MCF 10A (cell line): ENCODE measurements at regions not wholly inside any gene's neighbourhood (a gene's known extent, or its start where the extent isn't known, plus 50 kb on each side); places are given as distances from the start of the nearest gene placed in this dataset.

Experiments used
- BruUV-seq: library from RNA; stranded (reverse); fragments of 400-500 nt; replicated peaks from 2 replicates; lab custom pipeline; 2021; lab: Mats Ljungman, UMichigan
- CTCF ChIA-PET: fragments of 300-600 bp; sonication (Branson Sonifier 250); formaldehyde crosslinking; extraction: SDS; loops from one replicate; lab custom pipeline; 2021; ENCODE audit warnings: antibody characterized with exemption, inconsistent platforms; lab: Yijun Ruan, JAX
- POLR2A ChIA-PET: fragments of 300-600, 350-650 bp; sonication (Branson Sonifier 250); formaldehyde crosslinking; extraction: SDS; loops from one replicate; lab custom pipeline; 2020; ENCODE audit warnings: antibody characterized with exemption, inconsistent platforms; lab: Yijun Ruan, JAX
- DNase-seq: peaks from one replicate; pipeline ENCODE4 v3.0.0-alpha.2; 2018; ENCODE audit not compliant: unreplicated experiment
- H3K27ac Mint-ChIP-seq: one replicate; pipeline ENCODE4 v1.8.0; 2022; ENCODE audit warnings: mild to moderate bottlenecking, low read depth, mixed read lengths; ENCODE audit not compliant: unreplicated experiment
- H3K27me3 Mint-ChIP-seq: one replicate; pipeline ENCODE4 v1.8.0; 2022; ENCODE audit warnings: mixed read lengths; ENCODE audit not compliant: insufficient read depth, unreplicated experiment
- H3K36me3 Mint-ChIP-seq: one replicate; pipeline ENCODE4 v1.8.0; 2022; ENCODE audit warnings: mild to moderate bottlenecking, moderate library complexity, mixed read lengths; ENCODE audit not compliant: insufficient read depth, unreplicated experiment
- H3K4me1 Mint-ChIP-seq: one replicate; pipeline ENCODE4 v1.8.0; 2022; ENCODE audit warnings: mixed read lengths; ENCODE audit not compliant: insufficient read depth, unreplicated experiment
- H3K4me3 Mint-ChIP-seq: one replicate; pipeline ENCODE4 v1.8.0; 2022; ENCODE audit warnings: mild to moderate bottlenecking, moderate library complexity, mixed read lengths; ENCODE audit not compliant: unreplicated experiment
- H3K9me3 Mint-ChIP-seq: one replicate; pipeline ENCODE4 v1.8.0; 2022; ENCODE audit warnings: mixed read lengths; ENCODE audit not compliant: unreplicated experiment
- CTCF ChIP-seq: fragments of 200-600 bp; IDR thresholded peaks from one replicate; pipeline ENCODE4 v1.8.0; 2022; ENCODE audit warnings: antibody characterized with exemption, mild to moderate bottlenecking; ENCODE audit not compliant: unreplicated experiment
- intact Hi-C: fragments of 100-400 bp; cut with micrococcal nuclease; formaldehyde crosslinking; loops from 2 replicates; pipeline ENCODE4 v1.14.1; 2022

GRCh38 chr13:87344176-87344575 lies 327.0 kb upstream of the SLITRK5 start:
- no peaks in the 10 kb centered on the region for H3K27me3 Mint-ChIP-seq
- CTCF ChIA-PET, result interaction anchor here (0.7 kb wide), 1 partner anchor 310 kb away, joined by 3 read pairs; no protein-coding TSS in a partner anchor
- no peak overlapping the region for H3K27ac Mint-ChIP-seq
- H3K36me3 Mint-ChIP-seq, result no peaks in the 10 kb centered on the region
- no peak for DNase-seq
- H3K9me3 Mint-ChIP-seq, result no peaks in the 10 kb centered on the region
- intact Hi-C loops, result no loop called here
- no peak overlapping the region for H3K4me3 Mint-ChIP-seq
- no TSS peak for BruUV-seq
- H3K4me1 Mint-ChIP-seq, result peaks cover 10% of the 10 kb centered on the region
- POLR2A ChIA-PET, result no interaction called here
- TF ChIP-seq CTCF, result no peak

GRCh38 chr13:87355451-87355850 lies 315.7 kb upstream of the SLITRK5 start:
- ChIA-PET CTCF (interaction anchor here (1.0 kb wide), 1 partner anchor 8 kb away, joined by 6 read pairs; no protein-coding TSS in a partner anchor), POLR2A (interaction anchor here (0.7 kb wide), 1 partner anchor 830 kb away, joined by 3 read pairs; no protein-coding TSS in a partner anchor)
- peaks cover 21% of the 10 kb centered on the region for H3K4me1 Mint-ChIP-seq
- intact Hi-C loops, result no loop called here
- peak; percentile 60 for DNase-seq
- no peak for TF ChIP-seq CTCF
- no peaks in the 10 kb centered on the region for H3K27me3 Mint-ChIP-seq
- H3K4me3 Mint-ChIP-seq, result no peak overlapping the region
- H3K36me3 Mint-ChIP-seq, result peaks cover 7% of the 10 kb centered on the region
- no TSS peak for BruUV-seq
- H3K27ac Mint-ChIP-seq, result peak overlapping the region; percentile 89
- H3K9me3 Mint-ChIP-seq, result no peaks in the 10 kb centered on the region

DNA sequence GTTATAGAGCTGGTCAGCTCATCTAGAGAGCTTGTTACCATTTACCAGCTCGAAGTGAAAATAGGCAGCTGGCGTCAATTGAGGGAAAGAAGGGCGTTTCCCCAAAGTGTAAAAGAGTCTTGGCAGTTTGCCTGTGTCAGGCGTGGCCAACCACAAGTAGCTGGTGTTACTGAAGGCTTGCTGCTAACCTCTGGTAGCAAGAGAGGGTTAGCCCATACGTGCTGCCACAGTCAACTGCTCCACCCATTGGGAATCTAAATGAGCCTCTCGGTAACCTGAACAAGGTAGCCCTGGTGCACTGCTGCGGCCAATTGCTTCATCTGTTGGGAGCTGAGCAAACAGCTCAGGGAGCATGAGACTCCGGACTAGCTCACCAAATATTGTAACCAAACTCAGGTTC lies 314.9 kb upstream of the SLITRK5 start:
- CTCF ChIA-PET, result interaction anchor here (0.6 to 1.0 kb wide), 4 partner anchors 9 to 82 kb away, joined by 3 to 6 read pairs (median 4); no protein-coding TSS in a partner anchor
- POLR2A ChIA-PET, result interaction anchor here (0.5 to 1.0 kb wide), 4 partner anchors 10 to 1544 kb away, joined by 3 to 4 read pairs (median 3); no protein-coding TSS in a partner anchor
- Mint-ChIP-seq H3K27me3 (no peaks in the 10 kb centered on the region), H3K27ac (peak overlapping the region; percentile 89), H3K4me3 (peak overlapping the region; percentile 33), H3K4me1 (peaks cover 21% of the 10 kb centered on the region), H3K36me3 (peaks cover 7% of the 10 kb centered on the region), H3K9me3 (no peaks in the 10 kb centered on the region)
- intact Hi-C loops, result no loop called here
- peak; percentile 81 for DNase-seq
- no TSS peak for BruUV-seq
- TF ChIP-seq CTCF, result no peak

- intact Hi-C loops, result no loop called here
- H3K4me1 Mint-ChIP-seq, result peaks cover 21% of the 10 kb centered on the region
- ChIA-PET CTCF (interaction anchor here (1.0 kb wide), 1 partner anchor 26 kb away, joined by 3 read pairs; no protein-coding TSS in a partner anchor), POLR2A (no interaction called here)
- no peak for DNase-seq
- no peak for TF ChIP-seq CTCF
- peaks cover 7% of the 10 kb centered on the region for H3K36me3 Mint-ChIP-seq
- H3K27ac Mint-ChIP-seq, result no peak overlapping the region
- H3K4me3 Mint-ChIP-seq, result no peak overlapping the region
- no peaks in the 10 kb centered on the region for H3K9me3 Mint-ChIP-seq
- no TSS peak for BruUV-seq
- H3K27me3 Mint-ChIP-seq, result no peaks in the 10 kb centered on the region
Observed at GRCh38 chr13:87358319-87358718, 312.9 kb upstream of the SLITRK5 start.
